ENCODE measurements at regions not wholly inside any gene's neighbourhood (a gene's known extent, or its start where the extent isn't known, plus 50 kb on each side); places are given as distances from the start of the nearest gene placed in this dataset.

- no peak for TF ChIP-seq CTCF (IDR thresholded peaks at IDR 0.05)
- no peak for TF ChIP-seq NFE2L1 (CRISPR knock-in tag; IDR thresholded peaks at IDR 0.05)
- TF ChIP-seq ETV6 (CRISPR knock-in tag; IDR thresholded peaks at IDR 0.05), result no peak
- TF ChIP-seq MAX (CRISPR knock-in tag; IDR thresholded peaks at IDR 0.05), result no peak
- no peak for TF ChIP-seq NFYB (CRISPR knock-in tag; conservative IDR thresholded peaks at IDR 0.05; ENCODE audit: low read depth)
Observed at GRCh38 chr4:65152205-65152604, 518.1 kb downstream of the EPHA5 start.
